GM23338 (cell line): ENCODE measurements at regions not wholly inside any gene's neighbourhood (a gene's known extent, or its start where the extent isn't known, plus 50 kb on each side); places are given as distances from the start of the nearest gene placed in this dataset.

ENCODE experiments used
- EZH2 ChIP-seq: fragments of 200-600 bp; sonication (generic); IDR thresholded peaks from one replicate; pipeline ENCODE4 v1.8.0; 2017; ENCODE audit warnings: antibody characterized with exemption, mild to moderate bottlenecking, low read depth; ENCODE audit not compliant: unreplicated experiment
- EZH2phosphoT487 ChIP-seq: fragments of 200-600 bp; sonication (generic); IDR thresholded peaks from one replicate; pipeline ENCODE4 v1.8.1; 2018; ENCODE audit warnings: antibody characterized with exemption; ENCODE audit not compliant: unreplicated experiment
- JUNB ChIP-seq: IDR thresholded peaks from one replicate; pipeline ENCODE4 v1.6.1; 2016; ENCODE audit warnings: antibody characterized with exemption; ENCODE audit not compliant: unreplicated experiment
- POLR2AphosphoS5 ChIP-seq: IDR thresholded peaks from 2 replicates; pipeline ENCODE4 v1.6.1; 2016; ENCODE audit warnings: antibody characterized with exemption, low read depth
- STAT1 ChIP-seq: IDR thresholded peaks from one replicate; pipeline ENCODE4 v1.6.1; 2016; ENCODE audit warnings: antibody characterized with exemption; ENCODE audit not compliant: unreplicated experiment
- ZNF114 ChIP-seq: fragments of 250-450 bp; sonication (Bioruptor Pico); IDR thresholded peaks from 2 replicates; pipeline ENCODE4 v1.5.0; 2020; ENCODE audit warnings: mild to moderate bottlenecking, moderate library complexity
- TF ChIP-seq, protein P1 (sequence below), 2 experiments: fragments of 200-600 bp in 1 of 2; sonication (generic) in 1 of 2; conservative IDR thresholded peaks; 2 replicates each; pipeline versions ENCODE4 v1.5.1 to v1.6.1; 2016 to 2017; ENCODE audit warnings: antibody characterized with exemption in 2 of 2, low read depth in 2 of 2, mild to moderate bottlenecking in 2 of 2, moderate library complexity in 1 of 2
- TF ChIP-seq, protein P2 (sequence below): IDR thresholded peaks from one replicate; pipeline ENCODE4 v1.6.1; 2018; ENCODE audit warnings: antibody characterized with exemption; ENCODE audit not compliant: unreplicated experiment
- TF ChIP-seq, protein P3 (sequence below): IDR thresholded peaks from 2 replicates; pipeline ENCODE4 v1.6.1; 2016; ENCODE audit warnings: antibody characterized with exemption

DNA sequence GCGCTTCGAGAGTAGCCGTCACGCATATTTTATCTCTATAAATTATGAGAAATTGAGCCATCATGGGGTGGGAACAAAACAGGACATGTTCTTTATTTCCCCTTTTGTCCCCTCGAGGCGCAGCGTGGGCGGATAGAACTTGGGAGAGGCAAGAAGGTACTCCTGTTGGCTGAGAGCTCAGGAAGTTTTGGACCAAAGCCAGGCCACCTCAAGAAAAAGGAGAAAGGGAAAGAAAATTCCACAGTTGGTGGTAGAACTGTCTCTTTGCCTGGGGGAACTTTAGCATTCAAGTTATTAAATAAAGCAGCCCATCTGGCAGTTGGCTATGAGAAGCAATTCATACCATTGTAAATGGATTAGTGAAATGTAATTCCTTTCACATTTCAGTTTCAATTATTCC lies 76.4 kb upstream of the DSCAM start:
- TF ChIP-seq, protein P1, sequence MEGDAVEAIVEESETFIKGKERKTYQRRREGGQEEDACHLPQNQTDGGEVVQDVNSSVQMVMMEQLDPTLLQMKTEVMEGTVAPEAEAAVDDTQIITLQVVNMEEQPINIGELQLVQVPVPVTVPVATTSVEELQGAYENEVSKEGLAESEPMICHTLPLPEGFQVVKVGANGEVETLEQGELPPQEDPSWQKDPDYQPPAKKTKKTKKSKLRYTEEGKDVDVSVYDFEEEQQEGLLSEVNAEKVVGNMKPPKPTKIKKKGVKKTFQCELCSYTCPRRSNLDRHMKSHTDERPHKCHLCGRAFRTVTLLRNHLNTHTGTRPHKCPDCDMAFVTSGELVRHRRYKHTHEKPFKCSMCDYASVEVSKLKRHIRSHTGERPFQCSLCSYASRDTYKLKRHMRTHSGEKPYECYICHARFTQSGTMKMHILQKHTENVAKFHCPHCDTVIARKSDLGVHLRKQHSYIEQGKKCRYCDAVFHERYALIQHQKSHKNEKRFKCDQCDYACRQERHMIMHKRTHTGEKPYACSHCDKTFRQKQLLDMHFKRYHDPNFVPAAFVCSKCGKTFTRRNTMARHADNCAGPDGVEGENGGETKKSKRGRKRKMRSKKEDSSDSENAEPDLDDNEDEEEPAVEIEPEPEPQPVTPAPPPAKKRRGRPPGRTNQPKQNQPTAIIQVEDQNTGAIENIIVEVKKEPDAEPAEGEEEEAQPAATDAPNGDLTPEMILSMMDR (conservative IDR thresholded peaks at IDR 0.05; ENCODE audit: low read depth in 2 of 2), result no peak
- TF ChIP-seq, protein P2, sequence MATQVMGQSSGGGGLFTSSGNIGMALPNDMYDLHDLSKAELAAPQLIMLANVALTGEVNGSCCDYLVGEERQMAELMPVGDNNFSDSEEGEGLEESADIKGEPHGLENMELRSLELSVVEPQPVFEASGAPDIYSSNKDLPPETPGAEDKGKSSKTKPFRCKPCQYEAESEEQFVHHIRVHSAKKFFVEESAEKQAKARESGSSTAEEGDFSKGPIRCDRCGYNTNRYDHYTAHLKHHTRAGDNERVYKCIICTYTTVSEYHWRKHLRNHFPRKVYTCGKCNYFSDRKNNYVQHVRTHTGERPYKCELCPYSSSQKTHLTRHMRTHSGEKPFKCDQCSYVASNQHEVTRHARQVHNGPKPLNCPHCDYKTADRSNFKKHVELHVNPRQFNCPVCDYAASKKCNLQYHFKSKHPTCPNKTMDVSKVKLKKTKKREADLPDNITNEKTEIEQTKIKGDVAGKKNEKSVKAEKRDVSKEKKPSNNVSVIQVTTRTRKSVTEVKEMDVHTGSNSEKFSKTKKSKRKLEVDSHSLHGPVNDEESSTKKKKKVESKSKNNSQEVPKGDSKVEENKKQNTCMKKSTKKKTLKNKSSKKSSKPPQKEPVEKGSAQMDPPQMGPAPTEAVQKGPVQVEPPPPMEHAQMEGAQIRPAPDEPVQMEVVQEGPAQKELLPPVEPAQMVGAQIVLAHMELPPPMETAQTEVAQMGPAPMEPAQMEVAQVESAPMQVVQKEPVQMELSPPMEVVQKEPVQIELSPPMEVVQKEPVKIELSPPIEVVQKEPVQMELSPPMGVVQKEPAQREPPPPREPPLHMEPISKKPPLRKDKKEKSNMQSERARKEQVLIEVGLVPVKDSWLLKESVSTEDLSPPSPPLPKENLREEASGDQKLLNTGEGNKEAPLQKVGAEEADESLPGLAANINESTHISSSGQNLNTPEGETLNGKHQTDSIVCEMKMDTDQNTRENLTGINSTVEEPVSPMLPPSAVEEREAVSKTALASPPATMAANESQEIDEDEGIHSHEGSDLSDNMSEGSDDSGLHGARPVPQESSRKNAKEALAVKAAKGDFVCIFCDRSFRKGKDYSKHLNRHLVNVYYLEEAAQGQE, result no peak
- TF ChIP-seq EZH2, result no peak
- TF ChIP-seq EZH2phosphoT487, result no peak
- TF ChIP-seq POLR2AphosphoS5, result no peak
- no peak for TF ChIP-seq STAT1
- TF ChIP-seq JUNB, result no peak
- TF ChIP-seq ZNF114 (CRISPR knock-in tag), result no peak
- TF ChIP-seq, protein P3, sequence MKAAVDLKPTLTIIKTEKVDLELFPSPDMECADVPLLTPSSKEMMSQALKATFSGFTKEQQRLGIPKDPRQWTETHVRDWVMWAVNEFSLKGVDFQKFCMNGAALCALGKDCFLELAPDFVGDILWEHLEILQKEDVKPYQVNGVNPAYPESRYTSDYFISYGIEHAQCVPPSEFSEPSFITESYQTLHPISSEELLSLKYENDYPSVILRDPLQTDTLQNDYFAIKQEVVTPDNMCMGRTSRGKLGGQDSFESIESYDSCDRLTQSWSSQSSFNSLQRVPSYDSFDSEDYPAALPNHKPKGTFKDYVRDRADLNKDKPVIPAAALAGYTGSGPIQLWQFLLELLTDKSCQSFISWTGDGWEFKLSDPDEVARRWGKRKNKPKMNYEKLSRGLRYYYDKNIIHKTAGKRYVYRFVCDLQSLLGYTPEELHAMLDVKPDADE, result no peak
